CD4-positive, alpha-beta T cell treated with Interleukin-1 beta for 1 hour (primary cell): ENCODE measurements at regions not wholly inside any gene's neighbourhood (a gene's known extent, or its start where the extent isn't known, plus 50 kb on each side); places are given as distances from the start of the nearest gene placed in this dataset.

ENCODE experiments used
- DNase-seq, 2 donors: peaks; one replicate each; pipeline ENCODE4 v3.0.0-alpha.2; 2020 to 2022

DNA sequence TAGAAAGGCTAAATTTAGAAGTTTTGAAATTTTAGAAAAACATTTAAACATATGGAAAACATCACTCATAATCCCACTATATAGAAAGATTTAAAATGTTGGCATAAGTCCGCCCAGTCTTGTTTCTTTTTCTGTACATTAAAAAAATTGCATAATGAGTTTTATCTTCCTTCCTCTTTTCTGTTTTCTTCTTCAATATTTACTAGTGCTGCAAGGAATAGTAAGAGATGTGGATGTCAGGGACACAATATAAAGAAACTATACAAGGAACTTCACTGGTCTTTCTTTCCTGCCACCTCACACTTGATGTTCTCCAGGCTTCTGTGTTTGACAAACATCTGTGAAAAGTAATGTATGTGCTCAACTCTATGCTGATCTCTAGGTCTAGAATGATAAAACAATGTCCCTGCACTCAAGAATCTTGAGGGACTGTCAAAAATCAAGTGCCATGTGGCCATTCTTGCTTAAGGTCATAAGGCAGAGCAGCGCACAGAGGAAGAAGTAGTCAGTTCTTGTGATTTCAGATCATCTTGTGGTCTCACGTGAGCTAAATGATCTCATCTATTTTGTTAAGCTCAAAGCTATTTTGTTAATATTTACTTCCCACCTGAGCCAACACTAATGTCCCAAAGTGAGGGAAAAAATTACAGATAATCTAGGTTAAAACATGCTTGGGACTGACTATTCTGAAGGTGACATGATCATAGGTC lies 186.9 kb upstream of the OBI1 start:
- no peak for DNase-seq

DNA sequence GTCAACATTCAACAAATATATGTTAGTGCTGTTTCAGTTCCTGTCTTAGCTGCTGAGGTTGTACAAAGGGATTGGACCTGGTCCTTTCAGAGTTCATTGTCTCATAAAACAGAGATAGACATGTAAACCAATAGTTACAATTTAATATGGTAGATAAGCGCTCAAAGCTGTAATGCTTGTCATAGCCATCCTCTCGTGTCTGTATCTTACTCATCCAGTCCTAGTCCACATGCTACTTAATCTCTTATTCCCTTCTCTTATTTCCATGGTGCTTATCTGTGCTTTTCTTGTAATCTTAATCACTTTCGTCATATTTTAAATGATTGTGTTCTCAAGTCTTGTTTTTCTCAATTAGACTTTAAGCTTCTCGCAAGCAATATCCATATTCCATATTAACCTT lies 185.2 kb upstream of the OBI1 start:
- DNase-seq = no peak

DNA sequence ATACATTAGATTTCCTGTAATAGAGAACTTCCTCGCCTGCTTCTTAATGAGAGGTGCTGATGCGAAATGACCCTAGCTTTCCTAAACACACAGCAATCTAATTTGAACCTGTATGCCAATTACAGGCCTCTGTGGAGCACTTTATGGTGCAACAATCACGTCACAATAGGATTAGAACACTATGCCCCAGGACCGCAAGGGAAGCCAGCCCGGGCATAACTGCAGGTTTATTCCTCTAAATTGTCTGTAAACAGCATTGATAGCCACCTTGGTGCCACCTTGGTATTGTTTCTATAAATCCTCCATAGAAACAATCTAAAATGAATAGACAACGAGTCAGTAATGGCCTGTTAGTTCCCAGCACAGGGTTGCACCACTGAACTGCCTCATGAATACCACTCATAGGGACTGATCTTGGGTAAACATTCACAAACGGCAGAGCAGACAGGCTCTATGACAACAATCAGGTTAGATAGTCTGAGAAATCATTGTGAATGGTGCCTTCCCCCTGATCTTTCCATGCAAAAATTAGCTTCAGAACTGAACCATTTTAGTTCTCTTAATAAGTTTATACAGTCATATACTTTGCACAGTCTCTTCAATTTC lies 182.5 kb upstream of the OBI1 start:
- DNase-seq = no peak

DNA sequence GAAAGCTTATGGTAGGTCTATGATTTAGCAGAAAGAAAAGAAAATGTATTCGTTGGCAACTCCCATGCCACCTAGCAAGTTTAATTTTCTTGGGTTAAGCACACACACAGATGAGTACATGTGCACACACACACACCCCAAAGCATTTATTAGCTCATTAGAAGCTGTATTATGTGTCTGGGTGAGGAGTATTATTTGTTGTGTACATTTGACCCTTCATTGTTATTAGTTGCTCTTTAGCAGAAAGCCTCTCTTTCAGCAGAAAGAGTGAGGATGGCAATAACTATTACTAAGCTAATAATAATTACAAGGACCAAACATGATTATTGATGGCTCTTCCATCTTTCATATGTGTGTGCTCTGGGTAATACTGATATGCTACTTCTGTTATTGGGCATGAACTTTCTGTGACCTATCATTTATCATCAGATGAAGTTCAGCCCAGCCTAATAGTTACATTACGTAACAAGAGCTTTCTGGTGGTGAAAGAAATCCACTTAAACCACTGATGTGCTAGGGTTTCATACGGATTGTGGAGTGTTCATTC lies 177.4 kb upstream of the OBI1 start:
- no peak for DNase-seq

DNA sequence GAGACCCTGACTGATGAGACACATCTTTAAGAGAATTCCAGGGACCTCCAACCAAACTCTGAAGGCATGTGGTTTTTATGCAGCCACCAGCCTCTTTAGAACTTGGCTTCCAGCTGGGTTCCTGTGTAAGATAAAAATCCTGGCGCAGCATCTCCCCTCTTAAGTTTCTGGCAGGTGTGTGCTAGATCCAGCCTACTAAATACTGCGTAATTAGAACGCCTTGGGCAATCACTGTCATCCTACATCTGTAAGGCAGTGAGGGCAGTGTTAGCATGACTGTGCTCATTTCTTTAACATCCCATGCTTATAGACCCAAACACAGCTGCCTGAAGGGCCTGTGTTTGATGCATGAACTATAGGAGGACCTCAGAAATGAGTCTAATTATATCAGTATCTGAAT lies 173.5 kb upstream of the OBI1 start:
- DNase-seq = no peak

DNA sequence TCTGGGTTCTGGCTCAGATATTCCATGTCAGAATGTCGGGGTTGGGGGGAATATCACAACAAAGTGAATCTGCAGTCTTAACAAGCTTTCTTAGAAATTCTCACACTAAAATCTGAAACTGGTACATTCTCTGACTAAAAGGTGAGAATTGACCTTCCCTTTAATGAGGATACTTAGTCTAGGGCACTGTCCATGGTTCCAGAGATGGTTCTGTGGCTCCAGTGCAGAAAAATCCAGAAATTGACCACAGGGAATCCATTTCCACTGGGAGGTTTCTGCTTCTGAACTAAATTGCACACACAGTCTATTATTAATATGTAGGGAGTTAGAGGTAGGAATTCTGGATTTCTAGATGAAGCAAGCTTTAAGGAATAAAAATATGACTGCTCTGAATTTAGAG lies 171.6 kb upstream of the OBI1 start:
- DNase-seq = no peak

DNA sequence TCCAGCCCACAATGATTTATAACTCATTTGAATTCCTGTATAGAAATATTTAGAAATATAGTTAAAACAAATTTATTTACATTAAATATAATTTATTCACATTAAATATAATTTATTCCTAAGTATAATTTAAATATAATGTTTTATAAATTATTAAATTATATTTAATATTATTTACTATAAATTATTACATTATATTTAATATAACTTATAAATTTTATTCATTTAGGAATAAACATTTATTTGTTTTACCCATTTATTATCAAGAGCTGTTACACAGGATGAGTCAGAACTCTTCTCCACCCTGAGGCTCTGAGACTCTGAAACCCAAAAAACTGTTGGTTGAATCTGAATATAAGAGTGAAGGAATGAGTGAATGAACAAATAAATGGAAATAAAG lies 170.9 kb upstream of the OBI1 start:
- DNase-seq = no peak

DNA sequence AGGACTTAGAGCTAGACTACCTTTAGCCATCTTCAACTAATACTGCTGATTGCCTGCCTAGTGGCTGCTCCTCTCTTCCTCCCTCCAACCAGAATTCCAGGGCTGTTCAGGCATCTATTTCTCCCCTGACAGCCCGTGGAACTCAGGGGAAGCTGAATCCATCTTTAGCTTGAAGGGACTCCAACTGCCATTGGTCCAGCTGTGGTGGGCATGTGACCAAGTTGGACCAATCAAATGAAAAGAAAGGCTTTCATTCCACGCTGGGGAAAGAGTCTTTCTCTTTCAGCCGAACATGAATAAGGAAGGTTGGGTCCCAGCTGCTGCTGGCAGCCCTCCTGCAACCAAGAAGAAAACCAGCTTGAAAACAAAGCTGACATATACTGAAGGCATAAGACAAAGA lies 168.5 kb upstream of the OBI1 start:
- no peak for DNase-seq

DNA sequence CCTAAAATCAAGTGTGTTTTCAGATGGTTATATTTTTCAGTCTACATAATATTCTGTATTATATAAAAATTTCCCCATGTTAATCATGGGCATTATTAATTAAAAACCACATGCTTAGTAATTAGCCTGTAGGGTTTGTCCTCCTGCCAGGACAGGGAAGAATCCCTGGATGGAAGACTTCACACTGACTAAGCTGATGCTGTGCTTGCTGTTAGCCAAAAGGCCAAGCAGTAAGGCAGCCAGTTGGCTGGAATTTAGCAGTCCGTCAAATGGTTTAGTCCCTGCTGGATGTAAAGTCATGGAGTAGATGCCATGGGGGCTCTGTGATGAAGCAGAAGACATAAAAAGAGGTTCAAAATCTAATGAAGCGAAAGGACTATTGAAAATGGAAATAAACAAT lies 168.0 kb upstream of the OBI1 start:
- no peak for DNase-seq

DNA sequence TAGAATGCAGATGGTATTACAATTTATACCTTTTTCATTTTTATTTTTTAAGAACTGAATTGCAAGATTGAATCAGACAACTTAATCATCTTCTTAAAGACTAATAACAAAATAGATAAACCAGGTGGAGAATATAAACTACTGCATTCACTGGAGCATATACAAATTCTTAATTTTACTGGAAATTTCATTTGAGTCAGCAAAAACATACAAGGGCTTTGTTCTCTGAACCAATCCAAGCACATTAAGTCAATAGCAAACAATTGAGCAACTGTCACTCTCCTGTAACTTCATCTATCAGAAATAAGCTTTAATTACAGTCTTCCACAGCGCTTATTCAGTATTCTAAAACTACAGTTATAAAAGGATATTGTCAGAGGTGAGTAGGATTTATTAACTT lies 167.4 kb upstream of the OBI1 start:
- no peak for DNase-seq

DNA sequence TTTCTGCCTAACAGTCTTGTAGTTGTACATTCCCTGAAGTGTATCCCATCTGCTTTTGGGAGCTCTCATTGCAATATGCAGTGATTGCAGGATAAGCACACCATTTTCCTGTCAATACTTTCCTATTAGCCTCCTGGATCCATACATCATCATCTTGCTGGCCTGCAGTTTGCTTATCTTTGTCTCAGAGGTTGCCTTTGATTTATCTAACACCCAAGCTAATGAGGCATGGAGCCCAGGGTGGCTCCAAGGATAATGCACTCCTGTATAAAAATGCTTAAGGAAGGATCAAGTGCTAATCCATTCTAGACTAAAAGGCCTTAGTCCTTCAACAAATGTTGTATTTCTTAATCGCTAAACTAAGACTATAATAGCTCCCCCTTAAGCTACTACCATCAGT lies 161.6 kb upstream of the OBI1 start:
- DNase-seq = no peak

DNA sequence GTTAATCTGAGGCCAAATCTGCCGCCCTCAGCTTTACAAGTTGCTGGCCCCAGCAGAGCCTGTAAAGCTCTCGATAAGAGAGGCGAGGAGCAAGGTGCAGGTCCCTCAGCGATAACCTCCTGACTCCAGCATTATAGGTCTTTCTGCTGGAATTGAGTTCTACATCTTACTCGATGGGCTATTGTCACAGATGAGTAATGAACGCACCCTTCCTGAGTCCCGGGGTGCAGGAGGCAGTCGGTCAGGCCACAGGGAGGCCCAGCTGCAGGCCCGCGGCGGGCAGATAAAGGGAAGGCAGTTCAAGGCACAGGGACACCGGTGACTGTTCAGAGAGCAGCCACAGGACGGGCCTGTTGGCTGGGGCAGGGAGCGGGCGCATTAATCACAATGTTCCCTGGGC lies 157.6 kb upstream of the OBI1 start:
- DNase-seq = no peak

DNA sequence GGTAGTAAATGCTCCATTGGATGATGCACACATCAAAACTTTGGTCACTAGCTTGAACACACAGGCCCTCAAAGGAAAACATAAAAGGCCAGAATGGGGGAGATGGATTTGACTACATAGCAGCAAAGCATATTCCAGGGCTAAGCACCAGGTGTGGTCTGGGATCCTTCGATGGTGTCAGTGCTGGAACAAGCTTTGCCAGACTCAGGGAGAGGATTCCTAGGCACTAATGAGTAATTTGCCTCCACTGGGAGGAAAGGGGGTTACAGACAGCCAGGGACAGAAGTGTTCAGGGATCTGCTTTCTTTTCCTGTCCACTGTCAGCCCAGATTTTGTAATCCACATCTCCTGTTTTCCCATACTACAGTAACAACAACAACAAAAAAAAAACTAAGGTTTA lies 157.2 kb upstream of the OBI1 start:
- no peak for DNase-seq

DNA sequence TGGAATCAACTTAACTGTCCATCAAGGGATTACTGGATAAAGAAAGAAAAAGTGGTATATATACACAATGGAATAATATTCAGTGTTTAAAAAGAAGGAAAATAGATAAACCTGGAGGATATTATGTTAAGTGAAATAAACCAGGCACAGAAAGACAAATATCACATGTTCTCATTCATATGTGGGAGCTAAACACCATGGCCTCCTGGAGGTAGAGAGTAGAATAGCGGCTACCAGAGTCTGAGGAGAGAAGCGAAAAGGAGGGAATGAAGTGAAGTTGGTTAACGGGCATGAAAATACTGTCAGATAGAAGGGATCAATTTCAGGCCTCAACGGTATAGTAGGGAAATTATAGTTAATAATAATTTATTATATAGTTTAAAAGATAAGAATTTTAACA lies 147.5 kb upstream of the OBI1 start:
- DNase-seq = no peak

DNA sequence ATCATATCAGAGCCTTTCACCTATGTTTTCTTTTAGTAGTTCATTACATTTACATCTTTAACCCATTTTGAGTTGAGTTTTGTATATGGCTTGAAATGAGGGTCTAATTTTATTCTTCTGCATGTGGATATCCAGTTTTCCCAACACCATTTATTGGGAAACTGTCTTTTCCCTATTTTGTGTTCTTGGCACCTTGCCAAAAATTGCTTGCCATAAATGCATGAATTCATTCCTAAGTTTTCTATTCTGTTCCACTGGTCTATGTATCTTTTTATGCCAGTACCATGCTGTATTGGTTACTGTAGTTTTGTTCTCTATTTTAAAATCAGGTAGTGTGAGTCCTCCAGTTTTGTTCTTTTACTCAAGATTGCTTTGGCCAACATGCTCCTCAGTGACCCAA lies 144.0 kb upstream of the OBI1 start:
- DNase-seq = no peak

DNA sequence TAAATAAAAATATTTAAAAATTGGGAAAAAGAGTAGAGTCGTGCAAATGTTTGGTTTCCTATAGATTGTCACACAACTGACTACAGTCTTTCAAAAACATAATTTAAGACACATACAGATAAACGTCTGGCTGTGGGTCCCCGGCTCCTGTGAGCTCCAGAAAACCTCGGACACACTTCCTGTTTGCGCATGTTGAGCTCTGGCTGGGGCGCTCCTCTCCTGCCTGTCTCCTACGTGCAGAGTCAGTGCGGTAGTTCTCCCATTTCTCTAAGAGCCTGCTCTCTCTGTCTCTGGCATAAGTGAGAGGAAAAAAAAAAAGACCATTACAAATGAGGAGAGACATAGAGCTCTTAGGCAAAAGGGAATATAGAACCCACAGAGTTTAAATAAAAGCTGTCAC lies 128.2 kb upstream of the OBI1 start:
- no peak for DNase-seq

DNA sequence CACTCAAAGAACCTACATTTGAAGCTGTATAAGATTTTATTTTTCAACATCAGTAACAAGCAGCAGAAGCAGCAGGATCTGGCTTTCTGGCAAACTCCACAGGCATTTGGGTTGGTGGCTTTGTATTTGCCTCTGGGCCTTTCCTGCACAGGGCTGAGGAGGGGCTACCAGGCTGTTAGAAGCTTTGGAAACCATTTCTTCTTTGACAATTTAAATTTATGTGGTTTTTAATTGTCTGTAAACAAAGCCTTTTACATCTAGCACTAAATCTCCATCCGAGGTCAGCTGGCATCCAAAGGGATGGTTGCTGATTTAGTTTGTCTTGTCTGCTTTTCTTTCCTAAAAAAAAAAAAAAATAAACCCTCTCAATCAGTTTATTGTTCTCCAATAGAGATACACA lies 127.5 kb upstream of the OBI1 start:
- DNase-seq = no peak

DNA sequence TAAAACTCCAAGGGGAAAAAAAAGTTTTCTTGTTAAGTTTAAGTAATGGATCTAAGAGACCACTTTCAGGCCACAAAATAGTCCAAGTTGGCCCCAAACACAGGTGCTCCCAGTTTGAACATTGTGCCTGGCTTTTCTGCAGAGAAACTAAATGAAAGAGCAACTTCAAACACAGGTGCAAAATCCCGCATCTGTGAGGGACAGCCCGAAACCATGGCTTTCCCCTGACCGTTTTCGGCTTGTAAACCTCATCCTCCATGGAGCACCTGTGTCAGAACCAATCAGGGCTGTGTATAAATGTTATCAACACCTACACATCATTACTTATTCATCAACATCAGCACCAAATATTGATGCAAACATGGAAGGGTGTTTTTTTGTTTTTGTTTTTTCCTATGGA lies 126.8 kb upstream of the OBI1 start:
- no peak for DNase-seq

DNA sequence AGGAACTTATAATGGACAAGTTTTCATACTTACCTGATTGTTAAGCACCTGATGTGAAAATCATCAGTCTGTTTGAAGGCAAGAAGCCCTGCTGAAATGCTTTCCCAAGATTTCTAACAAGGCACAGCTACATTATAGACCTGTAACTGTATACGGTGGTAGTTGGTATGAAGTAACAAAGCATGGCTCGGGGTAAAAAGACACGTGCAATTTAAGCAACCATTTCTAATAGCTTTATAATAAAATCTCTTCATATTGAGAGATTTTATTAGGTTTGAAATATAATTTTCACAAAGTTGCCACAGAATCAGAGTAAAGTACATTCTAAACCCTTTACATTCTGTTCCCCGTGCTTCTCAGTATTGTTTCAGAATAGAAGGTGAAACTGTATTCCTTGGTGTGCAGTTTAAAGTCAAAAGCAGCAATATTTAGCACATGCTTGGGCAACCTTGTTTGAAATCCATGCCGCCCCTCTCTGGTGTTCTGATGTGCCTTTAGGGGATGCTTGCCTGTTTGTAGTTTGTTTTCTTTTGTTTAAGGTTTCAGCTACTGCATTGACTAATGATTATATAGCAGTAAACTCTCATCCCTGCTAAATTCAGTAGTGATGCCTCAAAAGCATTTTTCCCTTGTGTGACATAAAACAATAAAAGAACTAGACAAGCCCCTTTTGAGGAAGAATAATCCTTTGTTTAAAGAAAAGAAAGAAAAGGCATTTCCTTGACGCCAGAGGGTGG lies 125.2 kb upstream of the OBI1 start:
- DNase-seq = no peak

DNA sequence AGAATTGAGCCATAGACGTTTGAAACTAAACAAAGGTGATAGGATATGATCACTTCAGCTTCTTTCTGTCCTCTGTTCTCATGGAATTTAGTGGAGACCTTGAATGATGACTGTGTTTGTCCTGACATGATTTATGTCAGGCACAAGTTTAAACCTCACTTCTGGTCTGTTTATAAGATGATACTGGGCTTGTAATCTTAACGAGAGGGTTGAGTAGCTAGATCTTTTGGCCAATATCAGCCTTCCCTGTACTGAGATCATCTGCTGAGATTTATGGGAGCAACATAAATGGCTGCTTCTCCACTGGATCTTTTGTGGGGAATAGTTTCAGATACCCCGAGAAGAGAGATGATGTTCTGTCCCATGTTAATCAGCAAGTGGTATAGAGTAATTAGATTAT lies 121.8 kb upstream of the OBI1 start:
- no peak for DNase-seq

DNA sequence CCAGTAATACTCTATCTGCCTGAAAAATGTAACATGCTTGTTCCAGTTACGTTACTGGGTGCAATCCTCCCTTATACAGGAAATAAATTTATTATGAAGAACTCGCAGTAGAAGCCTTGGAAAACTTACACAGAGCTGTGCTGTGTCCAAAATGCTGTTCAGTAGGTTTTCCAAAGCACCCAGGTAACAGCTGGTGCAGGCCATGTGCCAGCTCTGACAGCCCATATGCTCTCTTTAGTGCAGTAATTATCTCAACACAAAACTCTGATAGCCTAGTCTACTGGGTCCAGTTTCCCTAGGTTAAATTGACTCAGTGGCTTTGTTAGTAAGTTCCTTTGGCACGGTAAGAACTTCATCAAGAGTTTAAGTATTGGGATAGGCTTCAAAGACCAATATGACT lies 120.7 kb upstream of the OBI1 start:
- no peak for DNase-seq

DNA sequence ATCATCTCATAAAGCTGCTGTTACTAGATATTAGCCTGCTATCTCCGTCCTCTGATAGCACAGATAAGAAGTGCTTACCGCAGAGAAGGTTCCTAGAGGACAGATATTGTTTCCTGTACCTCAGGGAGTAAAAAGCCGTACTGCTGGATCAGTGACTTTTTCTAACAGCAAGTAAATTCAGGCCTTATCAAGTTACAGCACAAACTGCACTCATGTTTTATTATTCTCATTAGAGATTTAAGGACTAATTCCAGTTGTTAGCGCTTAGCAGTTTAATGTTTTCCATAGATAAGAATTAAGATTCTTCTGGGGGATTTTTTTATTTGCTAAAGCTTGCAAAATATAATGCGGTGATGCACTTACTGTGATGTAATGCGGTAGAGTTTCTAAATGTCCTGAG lies 119.0 kb upstream of the OBI1 start:
- DNase-seq = no peak

DNA sequence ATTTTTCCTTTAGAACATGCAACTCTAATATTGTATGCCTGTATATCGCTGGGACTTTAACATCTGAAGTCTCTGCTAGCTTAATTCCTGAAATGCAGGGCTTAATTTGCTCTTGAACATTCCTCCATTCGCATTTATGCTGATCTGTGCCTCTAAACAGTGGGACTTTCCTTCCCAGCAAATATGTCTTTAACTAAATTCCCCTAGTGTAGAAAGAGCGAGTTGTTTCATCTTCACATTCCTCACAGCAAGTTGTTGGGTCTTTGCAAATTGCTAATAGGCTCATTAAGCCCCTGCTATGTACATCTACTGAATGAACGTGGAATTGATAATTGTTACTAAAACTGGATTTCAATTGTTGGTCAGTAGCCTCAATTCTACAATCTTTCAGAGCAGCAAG lies 118.4 kb upstream of the OBI1 start:
- no peak for DNase-seq

DNA sequence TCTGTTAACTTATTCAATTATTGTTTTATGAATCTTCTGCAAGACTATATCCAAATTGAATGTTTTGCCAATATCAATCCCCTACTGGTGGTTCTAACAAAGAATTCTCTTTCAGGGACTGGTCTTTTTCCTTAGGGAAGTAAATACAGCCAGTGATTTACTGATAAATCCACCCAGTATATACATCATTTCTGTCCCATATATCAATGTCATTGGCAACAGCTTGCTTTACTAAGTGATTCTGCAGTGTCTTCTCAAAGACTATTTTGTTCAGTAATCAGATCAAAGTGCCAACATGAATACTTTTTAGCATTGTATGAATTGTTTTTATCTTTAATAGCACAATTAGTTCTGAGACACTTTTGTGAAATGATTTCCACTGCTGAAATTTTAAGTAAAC lies 114.0 kb upstream of the OBI1 start:
- DNase-seq = no peak
